NCI-H510A treated with DMSO at 0.1 percent for 48 hours (cell line): ENCODE measurements at regions not wholly inside any gene's neighbourhood (a gene's known extent, or its start where the extent isn't known, plus 50 kb on each side); places are given as distances from the start of the nearest gene placed in this dataset.

Experiments
- DNase-seq: peaks from one replicate; lab custom pipeline; 2025; lab: John Stamatoyannopoulos, UW

DNA sequence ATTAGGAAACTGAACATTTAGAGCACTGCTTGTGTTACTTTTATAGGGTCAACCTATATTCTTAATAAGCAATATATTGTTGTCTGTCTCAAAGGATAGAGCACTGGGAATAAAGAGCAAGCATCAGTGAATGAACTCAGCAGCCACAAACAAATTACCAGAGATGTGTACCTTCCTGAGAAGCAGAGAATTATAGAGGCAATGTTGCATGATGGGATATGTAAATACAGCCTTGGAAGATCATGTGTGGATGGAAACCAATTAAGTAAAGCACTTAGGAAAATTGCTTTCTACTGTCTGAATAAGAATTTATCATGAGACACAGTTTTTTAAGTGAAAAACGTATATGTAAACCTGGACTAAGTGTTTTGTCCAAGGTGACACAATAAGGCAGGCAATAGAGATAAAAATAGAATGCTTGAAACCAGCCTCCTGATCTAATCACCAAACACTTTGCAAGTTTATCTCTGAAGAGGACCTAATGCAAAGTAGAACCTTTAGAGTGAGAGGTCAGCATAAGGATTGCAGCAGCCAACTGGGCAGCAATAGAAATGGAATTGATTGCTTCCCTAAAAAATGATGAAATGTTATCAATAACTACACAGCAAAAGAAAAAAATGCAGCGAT is 848.0 kb downstream of the TUSC7 start:
- peak; percentile 20 for DNase-seq

DNA sequence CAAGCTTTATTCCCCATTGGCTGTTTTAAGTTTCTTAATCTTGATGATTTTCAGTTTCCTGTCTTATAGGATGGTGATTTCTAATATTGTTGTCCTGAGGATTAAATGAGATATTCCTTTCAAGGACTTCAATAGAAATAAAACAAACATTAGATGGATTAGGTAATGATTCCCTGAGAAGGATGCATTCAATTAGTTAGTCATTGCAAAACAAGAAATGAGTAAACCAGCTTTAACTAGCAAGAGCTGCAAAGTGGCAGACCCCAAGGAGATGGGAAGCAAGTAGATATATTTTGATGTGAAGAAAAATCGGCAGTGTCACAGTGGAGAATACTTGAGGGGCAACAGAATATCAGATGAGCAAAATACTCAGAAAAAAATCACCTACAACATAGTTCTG is 849.1 kb downstream of the TUSC7 start:
- no peak for DNase-seq

DNA sequence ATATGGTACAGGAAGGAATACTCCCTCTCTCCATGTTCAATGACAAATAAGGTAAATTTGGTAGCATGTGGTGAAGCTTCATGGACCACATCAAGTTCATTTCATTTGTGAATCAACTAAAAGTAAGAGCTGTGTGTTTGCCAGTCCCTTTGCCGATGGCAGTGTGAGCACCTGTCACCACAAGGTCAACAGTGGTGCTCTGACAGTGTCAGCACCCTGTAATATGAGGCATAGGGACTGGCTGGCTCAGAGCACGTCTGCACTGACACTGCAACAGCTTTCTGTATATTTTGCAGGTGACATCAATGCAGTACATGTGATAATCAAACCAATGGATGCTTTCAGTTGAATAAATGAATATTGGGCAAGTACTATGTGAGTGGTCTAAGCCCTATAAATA is 852.4 kb downstream of the TUSC7 start:
- DNase-seq = peak; percentile 68

DNA sequence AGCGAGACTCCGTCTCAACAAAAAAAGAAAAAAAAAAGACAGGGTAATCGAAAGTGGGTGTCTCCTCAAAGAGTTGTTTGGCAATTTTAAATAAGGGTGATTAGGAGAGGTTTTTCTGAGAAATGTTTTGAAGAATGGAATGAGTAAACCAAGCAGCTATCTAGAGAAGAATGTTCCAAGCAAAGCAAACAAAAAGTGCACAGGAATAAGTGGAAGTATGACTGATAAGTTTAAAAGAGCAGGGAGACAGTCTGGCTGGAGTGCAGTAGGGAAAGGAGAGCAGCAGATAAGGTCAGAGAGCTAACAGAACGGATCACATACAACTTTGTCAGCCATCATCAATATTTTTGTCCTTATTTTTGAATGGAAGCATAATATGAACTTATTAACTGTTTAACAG is 853.5 kb downstream of the TUSC7 start:
- DNase-seq = no peak

DNA sequence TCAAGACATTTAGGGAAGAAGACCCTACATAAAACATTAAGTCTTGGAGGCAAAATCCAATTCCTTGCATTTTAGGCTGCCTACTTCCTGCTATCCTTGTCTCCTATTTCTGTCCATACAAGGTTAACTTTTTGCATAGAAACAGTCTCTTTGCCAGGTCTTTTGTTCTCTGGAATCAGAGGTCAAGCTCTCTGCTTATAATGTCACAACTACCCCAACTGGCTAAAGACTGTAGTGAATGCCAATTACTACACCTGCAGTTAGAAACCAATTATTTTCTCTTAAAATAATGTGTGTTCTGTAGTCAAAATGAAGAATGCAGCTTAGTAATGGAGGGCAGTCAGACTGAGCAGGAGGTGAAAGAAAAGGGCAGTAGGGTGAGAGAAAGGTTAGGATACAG is 856.2 kb downstream of the TUSC7 start:
- DNase-seq = no peak

DNA sequence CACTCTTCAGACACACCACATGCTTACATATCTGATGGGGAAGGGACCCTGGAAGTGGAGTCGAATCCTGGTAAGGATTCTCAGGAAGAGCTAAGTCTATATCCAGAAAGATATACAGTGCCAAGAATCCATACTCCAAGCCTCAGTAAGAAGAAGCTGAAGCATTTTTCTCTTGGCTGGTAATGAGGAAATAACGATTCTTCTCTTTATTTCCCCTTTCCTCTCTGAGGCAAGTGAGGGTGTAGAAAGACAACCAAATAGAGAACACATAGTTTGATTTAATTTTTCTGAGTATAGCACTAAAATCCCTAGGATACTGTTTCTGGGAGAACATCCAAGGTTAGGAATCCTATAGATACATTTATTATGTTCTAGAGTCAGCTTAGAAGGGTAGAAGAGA is 857.3 kb downstream of the TUSC7 start:
- DNase-seq = no peak

DNA sequence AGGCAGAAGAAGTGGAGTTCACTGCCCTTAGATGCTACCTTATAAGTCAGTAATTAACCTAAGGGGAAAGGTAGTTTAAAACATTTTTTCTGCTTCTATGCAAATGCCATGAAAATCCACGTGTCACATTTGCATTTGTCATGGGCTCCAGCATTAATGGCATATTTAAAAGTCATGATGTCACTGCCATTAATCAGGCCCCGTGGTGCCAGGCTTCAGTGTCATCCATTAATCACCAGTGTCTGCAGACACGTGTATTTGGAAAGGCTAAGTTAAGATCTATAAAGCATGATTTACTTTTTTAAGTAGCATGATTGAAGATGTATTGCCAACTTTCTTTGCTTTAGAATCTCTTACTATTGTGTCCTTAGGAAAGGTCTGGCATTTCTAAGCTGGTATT is 857.8 kb downstream of the TUSC7 start:
- DNase-seq = no peak

DNA sequence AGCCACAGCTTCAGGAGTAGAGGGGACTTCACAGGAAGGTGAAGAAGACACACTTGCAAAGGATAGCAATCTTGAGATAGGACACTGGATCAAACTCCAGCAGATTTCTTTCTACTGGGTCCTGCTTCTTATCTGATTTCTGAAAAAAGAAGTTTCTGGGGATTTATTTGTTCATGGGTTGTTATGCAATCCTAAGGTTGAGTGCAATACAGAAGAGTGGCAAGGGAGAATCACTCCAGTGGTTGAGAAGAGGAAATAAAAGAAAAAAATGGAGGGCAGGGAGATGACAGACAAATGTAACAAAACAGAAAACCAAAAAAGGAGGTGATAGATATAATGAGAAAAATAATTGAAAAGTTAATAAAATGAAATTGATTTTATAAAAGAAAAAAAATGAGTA is 858.3 kb downstream of the TUSC7 start:
- DNase-seq = no peak

DNA sequence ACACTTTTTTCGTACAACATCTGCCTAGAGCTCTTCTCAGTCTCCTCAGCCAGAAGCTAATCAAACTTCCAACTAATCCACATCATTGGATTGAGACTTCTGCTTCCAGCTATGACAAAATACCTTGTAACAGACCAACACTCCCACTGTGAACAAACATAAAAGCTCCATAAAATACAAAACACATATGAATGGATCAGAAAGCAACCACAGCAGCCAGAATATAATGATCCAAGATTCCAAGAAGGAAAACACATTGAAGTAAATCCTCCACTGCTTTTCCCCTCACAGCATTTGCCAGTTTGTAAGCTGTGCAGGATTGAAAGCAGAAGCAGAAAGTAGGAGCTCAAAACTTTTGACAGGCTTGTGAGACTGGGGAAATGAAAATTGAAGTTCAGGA is 863.2 kb downstream of the TUSC7 start:
- DNase-seq = no peak

DNA sequence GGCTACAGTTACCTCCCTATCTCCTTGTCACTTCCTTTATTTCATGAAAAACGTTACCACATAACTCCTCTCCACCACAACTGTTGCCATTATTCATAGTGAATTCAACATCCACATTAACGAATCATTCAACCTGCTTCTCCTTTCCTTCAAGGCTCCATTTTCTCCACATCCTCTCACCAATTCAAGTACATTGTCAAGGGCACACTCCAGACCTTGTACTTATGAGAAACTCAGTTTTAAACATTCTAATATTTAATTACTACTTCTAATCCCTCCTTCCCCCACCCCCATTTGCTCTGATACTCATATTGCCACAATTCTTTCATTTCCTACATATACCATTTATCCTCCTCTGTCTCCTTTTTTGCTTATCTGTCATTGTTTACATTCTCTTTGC is 871.2 kb downstream of the TUSC7 start:
- DNase-seq = peak; percentile 31

DNA sequence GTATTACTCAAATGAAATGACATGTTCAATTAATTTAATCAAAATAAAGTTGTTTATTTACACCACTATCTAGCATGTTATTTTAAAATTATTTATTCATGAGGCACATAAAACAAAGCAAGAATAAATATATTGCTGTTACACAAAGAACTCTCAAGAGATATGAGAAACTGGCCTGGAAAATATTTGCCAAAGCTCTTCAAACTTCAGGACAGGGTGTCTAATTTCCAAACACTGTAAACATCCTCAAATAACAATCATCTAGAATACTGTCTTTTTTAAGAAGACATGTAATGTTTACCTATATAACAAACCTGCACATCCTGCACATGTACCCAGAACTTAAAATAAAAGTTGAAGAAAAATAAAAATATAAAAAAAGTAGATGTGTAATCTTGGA is 876.6 kb downstream of the TUSC7 start:
- DNase-seq = peak; percentile 53

DNA sequence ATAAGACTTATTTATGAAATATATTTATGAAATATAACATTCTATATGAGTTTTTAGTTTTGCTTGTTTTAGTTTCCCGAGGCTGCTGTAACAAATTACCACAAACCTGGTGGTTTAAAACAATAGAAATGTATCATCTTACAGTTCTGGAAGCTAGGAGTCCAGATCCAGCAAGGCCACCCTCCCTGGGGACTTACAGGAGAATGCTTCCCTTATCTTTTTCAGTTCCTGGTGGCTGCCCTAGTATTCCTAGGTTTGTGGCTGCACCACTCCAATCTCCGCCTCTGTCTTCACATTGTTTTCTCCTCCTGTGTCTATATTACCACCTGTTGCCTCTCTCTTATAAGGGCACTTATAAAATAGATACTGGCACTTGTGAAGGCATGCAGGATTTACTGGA is 877.8 kb downstream of the TUSC7 start:
- peak; percentile 32 for DNase-seq

DNA sequence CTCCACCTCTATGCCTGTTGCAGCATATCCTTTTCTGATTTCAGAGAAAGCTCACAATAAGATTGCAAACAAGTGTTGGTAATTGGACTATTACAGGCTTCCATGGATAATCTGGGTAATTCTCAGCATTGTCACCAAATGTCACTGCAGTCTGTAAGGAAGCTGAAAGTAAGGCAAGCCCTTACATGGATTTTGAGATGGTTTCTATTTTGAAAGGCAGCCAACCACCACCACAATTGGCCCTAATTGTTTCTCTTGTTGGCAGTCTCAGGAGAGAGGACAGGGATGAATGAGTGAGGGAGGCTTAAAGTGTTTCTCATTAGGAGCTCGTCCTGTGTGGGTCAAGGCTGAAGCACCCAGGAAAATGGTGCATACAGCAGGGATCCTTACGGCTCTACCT is 879.9 kb downstream of the TUSC7 start:
- DNase-seq = peak; percentile 13

DNA sequence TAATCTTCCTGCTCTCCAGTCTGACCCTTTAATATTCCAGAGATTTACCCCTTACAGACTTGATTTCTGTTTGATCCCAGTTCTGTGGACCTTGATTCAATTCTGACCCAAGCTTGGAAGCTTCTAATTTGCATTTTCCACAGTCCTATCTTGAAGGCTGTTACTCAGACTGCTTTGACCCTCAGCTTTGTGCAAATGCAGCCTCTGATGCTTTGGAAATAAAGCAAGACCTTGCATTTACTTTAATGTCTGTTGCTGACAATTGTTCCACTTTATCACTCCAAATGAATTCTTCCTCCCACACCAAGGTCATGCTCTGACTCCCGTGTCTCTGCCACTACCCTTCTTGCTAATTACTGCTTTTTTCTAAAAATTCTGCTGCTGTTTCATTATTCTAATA is 886.0 kb downstream of the TUSC7 start:
- DNase-seq = no peak

DNA sequence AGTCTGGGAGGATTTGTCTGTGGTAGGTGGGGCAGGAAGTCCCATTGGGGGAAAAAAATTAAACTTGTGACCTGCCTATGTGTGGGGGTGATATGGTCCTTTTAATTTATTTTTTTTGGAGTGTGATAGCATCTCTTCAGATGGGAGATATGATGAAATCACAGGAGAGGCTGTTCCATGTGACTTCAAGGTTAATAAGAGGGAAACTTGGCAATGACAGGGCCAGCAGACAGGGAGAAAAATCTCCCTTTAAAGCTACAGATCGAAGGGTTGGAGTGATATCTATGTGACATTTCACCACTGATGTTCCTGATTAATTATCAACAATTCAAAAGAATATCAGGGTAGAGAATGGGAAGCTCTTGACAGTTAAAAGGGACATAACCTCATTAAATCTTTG is 886.9 kb downstream of the TUSC7 start:
- DNase-seq = no peak

DNA sequence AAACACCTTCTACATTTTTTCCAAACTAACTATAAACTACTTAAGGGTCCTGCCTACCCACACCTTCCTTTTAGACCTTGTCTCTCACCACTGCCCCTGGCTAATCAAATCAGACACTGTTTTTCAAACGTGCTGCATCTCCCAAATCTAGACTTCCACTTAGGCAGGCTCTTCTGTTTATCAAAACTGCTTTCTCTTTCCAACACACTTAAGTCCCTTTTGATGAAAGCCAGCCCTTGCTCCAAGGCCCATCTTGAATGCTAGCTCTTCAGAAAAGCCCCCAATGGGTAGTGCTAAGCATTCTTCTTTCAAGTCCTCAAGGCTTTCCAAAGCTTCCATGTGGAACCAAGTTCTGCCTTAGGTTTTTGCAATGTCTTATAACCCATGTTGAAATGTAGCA is 888.3 kb downstream of the TUSC7 start:
- DNase-seq = no peak

DNA sequence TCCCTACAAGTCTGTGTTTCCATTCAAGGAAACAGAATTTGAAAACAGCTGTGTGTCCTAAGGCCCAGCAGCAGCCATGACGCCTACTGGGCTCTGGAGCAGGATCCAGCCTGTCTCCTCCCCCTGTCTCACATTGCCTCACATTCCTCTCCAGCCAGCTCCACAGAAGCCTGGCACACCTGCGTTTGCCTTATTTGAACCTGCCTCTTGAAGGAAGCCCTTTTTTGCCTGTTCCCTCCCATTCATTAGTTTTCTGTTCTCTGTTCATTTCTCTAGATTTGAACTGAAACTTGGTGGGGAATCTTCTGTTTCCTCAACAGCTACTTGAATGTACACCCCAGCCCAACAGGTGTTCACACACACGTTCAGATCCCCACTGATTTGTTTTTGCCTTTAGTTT is 890.5 kb downstream of the TUSC7 start:
- no peak for DNase-seq

DNA sequence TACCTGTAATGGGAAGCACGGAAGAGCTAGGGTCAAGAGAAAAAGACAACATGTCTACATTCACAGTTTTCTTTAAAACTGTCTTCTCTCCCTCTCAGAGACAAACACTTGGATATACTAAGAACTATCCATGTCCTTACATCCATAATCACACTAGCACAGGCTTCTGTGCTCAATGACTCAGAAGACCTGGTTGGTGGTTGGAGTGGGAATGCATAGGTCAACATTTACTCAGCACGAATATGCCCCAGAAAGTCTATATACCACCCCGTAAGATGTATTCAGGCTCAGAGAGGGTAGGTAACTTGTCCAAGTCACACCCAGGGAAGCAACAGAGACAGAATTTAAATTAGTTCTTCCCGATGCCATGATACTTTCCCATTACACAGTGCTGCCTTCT is 891.1 kb downstream of the TUSC7 start:
- no peak for DNase-seq

DNA sequence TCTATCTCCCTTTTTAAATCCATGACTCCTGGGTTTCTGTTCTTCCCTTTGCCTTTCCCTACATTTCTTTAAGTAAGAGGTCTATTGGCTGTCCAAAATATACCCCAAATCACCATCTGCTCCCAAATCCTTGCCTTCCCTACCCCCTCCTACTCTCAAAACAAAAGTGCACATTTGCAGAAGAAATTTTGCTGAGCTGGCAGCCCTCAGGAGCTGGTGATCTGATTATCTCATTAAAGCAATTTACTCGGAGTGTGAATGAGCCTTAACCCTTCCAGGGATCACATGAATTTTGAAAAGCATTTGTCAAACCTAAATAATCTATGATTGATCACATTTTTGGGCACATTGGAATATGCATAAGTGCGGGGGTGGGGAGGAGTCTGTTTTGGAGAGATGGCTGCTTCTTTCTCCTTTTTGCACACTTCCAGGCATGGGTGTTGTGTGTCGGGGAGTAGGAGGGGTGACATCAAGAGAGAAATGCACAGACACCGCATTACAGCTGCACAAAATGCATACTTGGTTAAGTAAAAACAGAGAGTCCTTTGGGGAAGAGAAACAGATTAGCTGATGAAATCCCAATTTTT is 892.6 kb downstream of the TUSC7 start:
- DNase-seq = no peak

DNA sequence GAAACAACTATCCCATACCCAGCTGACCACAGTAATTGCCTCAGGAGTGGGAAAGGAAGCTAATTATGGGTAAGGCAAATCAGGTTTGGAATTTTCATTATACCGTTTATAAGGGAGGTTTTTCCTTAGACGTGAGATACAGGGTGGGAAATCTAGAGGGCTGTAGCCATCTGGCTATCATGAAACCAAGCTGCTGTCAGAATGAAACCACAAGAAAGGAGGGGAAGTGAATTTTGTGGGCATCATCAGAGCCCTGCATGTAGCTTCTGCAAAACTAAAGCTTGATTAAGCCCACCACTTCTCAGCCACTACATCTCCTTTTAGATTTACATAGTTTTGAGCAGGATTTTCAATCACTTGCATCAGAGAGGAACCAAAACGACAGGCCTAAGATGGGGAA is 893.5 kb downstream of the TUSC7 start:
- DNase-seq = no peak

DNA sequence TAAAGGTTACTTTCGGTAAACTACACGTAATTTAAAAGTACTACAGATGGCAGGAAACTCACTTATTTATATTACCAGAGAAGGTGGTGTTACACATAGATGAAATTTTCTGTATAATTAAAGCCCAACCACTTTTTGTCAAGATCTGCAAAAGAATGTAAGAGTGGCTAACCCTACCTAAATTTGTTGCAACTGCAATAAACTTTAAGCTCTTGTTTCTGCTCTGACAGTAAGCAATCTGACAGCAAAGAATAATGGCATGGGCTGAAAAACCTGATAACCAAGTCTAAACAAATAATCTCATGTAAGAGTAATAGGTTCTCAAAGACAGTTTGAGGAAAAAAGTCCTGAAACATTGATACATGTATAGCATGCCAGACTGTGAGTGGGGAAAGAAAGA is 897.3 kb downstream of the TUSC7 start:
- DNase-seq = no peak

DNA sequence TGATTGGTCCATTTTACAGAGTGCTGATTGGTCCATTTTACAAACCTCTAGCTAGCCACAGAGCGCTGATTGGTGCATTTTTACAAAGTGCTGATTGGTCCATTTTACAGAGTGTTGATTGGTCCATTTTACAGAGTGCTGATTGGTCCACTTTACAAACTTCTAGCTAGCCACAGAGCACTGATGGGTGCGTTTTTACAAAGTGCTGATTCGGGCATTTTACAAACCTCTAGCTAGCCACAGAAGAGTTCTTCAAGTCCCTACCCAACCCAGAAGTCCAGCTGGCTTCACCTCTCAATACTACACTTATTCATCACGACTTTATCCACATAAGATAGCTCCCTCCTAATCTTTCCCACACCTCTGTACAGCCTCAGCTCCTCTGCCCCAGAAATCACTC is 899.8 kb downstream of the TUSC7 start:
- no peak for DNase-seq

DNA sequence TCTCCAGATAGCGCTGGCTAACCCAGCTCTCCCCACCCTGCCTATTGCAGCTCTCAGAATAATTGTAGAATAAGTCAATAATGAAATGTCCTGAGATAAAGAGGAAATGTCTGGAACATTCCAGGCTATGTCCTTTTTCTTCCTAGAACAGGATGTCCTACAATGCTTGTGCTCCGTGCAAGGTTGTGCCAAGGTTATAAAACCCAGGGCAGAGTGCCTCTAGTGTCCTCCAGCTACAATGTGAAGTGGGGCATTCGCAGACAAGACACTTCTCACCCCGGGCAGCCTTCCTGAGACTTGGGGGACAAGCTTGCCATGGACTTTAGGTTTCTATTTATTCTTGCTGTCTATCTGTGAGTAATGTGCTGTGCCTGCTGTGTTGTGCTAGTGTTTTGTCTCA is 900.6 kb downstream of the TUSC7 start:
- DNase-seq = no peak

DNA sequence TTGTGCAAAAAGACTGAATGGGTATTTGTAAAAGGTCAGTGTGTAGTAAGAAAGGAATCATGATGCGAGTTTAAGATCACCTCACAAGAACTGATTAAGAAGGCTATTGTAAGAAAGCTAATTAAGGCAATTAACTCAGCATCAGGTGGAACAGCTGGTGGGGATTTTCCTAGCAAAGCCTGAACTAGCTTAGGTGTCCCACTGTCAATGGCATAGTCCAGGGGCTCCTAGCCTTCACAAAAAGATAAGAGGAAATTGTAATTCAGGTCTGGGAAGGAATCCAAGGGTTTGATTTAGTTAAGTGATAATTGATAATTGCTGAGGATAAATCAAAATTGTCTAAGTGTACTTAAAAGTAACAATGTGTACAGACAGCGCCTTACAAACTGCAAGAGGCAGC is 901.6 kb downstream of the TUSC7 start:
- no peak for DNase-seq

DNA sequence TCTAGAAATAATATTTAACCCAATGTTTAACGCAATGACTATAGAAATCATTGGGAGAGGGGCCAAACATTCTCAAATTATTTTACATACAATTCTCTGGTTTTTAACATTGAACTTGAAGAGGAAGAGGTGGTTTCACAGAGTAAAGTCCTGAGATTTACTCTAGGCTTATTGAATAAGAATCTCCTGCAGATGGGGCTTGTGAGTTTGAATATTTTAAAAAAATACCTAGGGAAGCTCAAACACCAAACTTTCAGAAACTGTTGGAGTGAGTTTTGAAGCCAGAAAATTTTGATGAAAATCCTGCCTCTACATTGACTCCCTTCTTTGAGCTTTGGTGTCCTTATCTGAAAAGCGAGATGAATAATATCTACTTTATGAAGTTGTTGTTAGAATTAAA is 906.6 kb downstream of the TUSC7 start:
- DNase-seq = no peak
